Upper lobe of left lung (tissue), 4 donors: ENCODE measurements at regions not wholly inside any gene's neighbourhood (a gene's known extent, or its start where the extent isn't known, plus 50 kb on each side); places are given as distances from the start of the nearest gene placed in this dataset.

Experiments used
- CTCF ChIP-seq, 6 experiments: fragments of 450-650 bp in 4 of 6; fragments of 200-600 bp in 2 of 6; sonication (generic) in 2 of 6; IDR thresholded peaks; one replicate each; pipeline ENCODE4 v1.5.1; 2016 to 2019; ENCODE audit warnings: antibody characterized with exemption in 6 of 6
- EP300 ChIP-seq, 4 donors: sonication (generic); formaldehyde crosslinking; IDR thresholded peaks; one replicate each; pipeline ENCODE4 v1.5.1; 2017; ENCODE audit warnings: antibody characterized with exemption in 4 of 4, control low read depth in 2 of 4
- POLR2A ChIP-seq, 4 donors: fragments of 450-650 bp; IDR thresholded peaks; one replicate each; pipeline ENCODE4 v1.5.1; 2016 to 2017; ENCODE audit warnings: antibody characterized with exemption in 4 of 4, mild to moderate bottlenecking in 2 of 4
- POLR2AphosphoS5 ChIP-seq, 2 donors: sonication (generic); formaldehyde crosslinking; IDR thresholded peaks; one replicate each; pipeline ENCODE4 v1.5.1; 2017; ENCODE audit warnings: antibody characterized with exemption in 2 of 2

GRCh38 chr15:47588958-47589357, 128.3 kb upstream of the SEMA6D start:
- TF ChIP-seq CTCF (IDR thresholded peaks at IDR 0.05) (no peak), EP300 (IDR thresholded peaks at IDR 0.05) (no peak), POLR2A (IDR thresholded peaks at IDR 0.05) (no peak), POLR2AphosphoS5 (IDR thresholded peaks at IDR 0.05) (no peak)
